Prostate gland (tissue), 2 donors: ENCODE measurements at regions not wholly inside any gene's neighbourhood (a gene's known extent, or its start where the extent isn't known, plus 50 kb on each side); places are given as distances from the start of the nearest gene placed in this dataset.

Experiments used
- DNase-seq: peaks from one replicate; pipeline ENCODE4 v3.0.0-alpha.2; 2019; ENCODE audit warnings: low spot score
- H3K27ac ChIP-seq, 2 donors: fragments of 200-600 bp; sonication (generic); 2 replicates each; pipeline ENCODE4 v1.5.1; 2017 to 2019
- H3K27me3 ChIP-seq: fragments of 200-600 bp; sonication (generic); replicated peaks from 2 replicates; pipeline ENCODE4 v1.5.1; 2019; ENCODE audit not compliant: insufficient read depth
- H3K36me3 ChIP-seq, 2 donors: fragments of 200-600 bp; sonication (generic); 1 replicate in 1 of 2; 2 replicates in 1 of 2; pipeline versions ENCODE4 v1.5.1 to v1.8.1; 2017 to 2019
- H3K4me1 ChIP-seq: fragments of 200-600 bp; sonication (generic); replicated peaks from 2 replicates; pipeline ENCODE4 v1.5.1; 2019
- H3K4me3 ChIP-seq, 2 donors: fragments of 200-600 bp; sonication (generic); 2 replicates each; pipeline ENCODE4 v1.5.1; 2017 to 2019
- H3K9me3 ChIP-seq: fragments of 200-600 bp; sonication (generic); 2 replicates; pipeline ENCODE4 v1.5.1; 2017
- CTCF ChIP-seq, 4 experiments: fragments of 200-600 bp in 2 of 4; fragments of 450-650 bp in 2 of 4; sonication (generic) in 2 of 4; IDR thresholded peaks; 1 replicate in 3 of 4; 2 replicates in 1 of 4; pipeline ENCODE4 v1.5.1; 2016 to 2019; ENCODE audit warnings: antibody characterized with exemption in 4 of 4, mild to moderate bottlenecking in 2 of 4, moderate library complexity in 2 of 4
- POLR2A ChIP-seq: fragments of 450-650 bp; IDR thresholded peaks from one replicate; pipeline ENCODE4 v1.6.1; 2016; ENCODE audit warnings: antibody characterized with exemption, mild to moderate bottlenecking
- POLR2AphosphoS5 ChIP-seq: sonication (generic); formaldehyde crosslinking; IDR thresholded peaks from one replicate; pipeline ENCODE4 v1.6.1; 2017; ENCODE audit warnings: antibody characterized with exemption
- WGBS: methylation state at CpG from one replicate; pipeline ENCODE4 v1.1.5; 2018; 5-methylcytosine and 5-hydroxymethylcytosine counted together
- intact Hi-C: fragments of 100-400 bp; cut with DNase I; formaldehyde crosslinking; loops from one replicate; pipeline ENCODE4 v1.14.2; 2022

- Histone ChIP-seq H3K9me3 (no peaks in the 10 kb centered on the region), H3K4me1 (no peaks in the 10 kb centered on the region), H3K27me3 (no peaks in the 10 kb centered on the region), H3K27ac (no peak overlapping the region), H3K36me3 (no peaks in the 10 kb centered on the region), H3K4me3 (no peak overlapping the region)
- TF ChIP-seq POLR2A (no peak), CTCF (IDR thresholded peaks at IDR 0.05) (no peak), POLR2AphosphoS5 (no peak)
- intact Hi-C loops = no loop called here
- no peak for DNase-seq
- WGBS = 73% methylated on average over 5 of the region's 5 CpGs
These were observed 247.9 kb upstream of the GALNTL6 start for GRCh38 chr4:171565130-171565788.

- no peaks in the 10 kb centered on the region for H3K36me3 ChIP-seq
- no peak for TF ChIP-seq CTCF (IDR thresholded peaks at IDR 0.05)
- no peak for TF ChIP-seq POLR2A
- TF ChIP-seq POLR2AphosphoS5 = no peak
- no peak overlapping the region for H3K4me3 ChIP-seq
- 94% methylated on average over 1 of the region's 1 CpG for WGBS
- no peaks in the 10 kb centered on the region for H3K27me3 ChIP-seq
- DNase-seq = no peak
- H3K4me1 ChIP-seq = no peaks in the 10 kb centered on the region
- no peaks in the 10 kb centered on the region for H3K9me3 ChIP-seq
- no peak overlapping the region for H3K27ac ChIP-seq
- intact Hi-C loops = no loop called here
These were observed 251.8 kb upstream of the GALNTL6 start for GRCh38 chr4:171561419-171561818.

GRCh38 chr4:171553961-171554360, 259.2 kb upstream of the GALNTL6 start:
- TF ChIP-seq CTCF (IDR thresholded peaks at IDR 0.05) (no peak), POLR2A (no peak), POLR2AphosphoS5 (no peak)
- H3K9me3 ChIP-seq = no peaks in the 10 kb centered on the region
- DNase-seq = no peak
- no peaks in the 10 kb centered on the region for H3K36me3 ChIP-seq
- intact Hi-C loops = no loop called here
- no peak overlapping the region for H3K4me3 ChIP-seq
- WGBS = 86% methylated on average over 5 of the region's 5 CpGs
- no peaks in the 10 kb centered on the region for H3K27me3 ChIP-seq
- H3K4me1 ChIP-seq = no peaks in the 10 kb centered on the region
- no peak overlapping the region for H3K27ac ChIP-seq

- intact Hi-C loops = no loop called here
- TF ChIP-seq POLR2A (no peak), CTCF (IDR thresholded peaks at IDR 0.05) (no peak), POLR2AphosphoS5 (no peak)
- no peaks in the 10 kb centered on the region for H3K36me3 ChIP-seq
- no peaks in the 10 kb centered on the region for H3K4me1 ChIP-seq
- no peaks in the 10 kb centered on the region for H3K27me3 ChIP-seq
- H3K4me3 ChIP-seq = no peak overlapping the region
- no peak overlapping the region for H3K27ac ChIP-seq
- H3K9me3 ChIP-seq = no peaks in the 10 kb centered on the region
- 80% methylated on average over 2 of the region's 2 CpGs for WGBS
- DNase-seq = no peak
These were observed 270.6 kb upstream of the GALNTL6 start for GRCh38 chr4:171542640-171543039.

- Histone ChIP-seq H3K9me3 (no peaks in the 10 kb centered on the region), H3K27ac (no peak overlapping the region), H3K4me1 (no peaks in the 10 kb centered on the region), H3K36me3 (no peaks in the 10 kb centered on the region), H3K27me3 (no peaks in the 10 kb centered on the region), H3K4me3 (no peak overlapping the region)
- TF ChIP-seq POLR2AphosphoS5 = no peak
- TF ChIP-seq POLR2A = no peak
- TF ChIP-seq CTCF (IDR thresholded peaks at IDR 0.05) = no peak
- WGBS = 63% methylated on average over 1 of the region's 1 CpG
- intact Hi-C loops = no loop called here
- DNase-seq = no peak
These were observed 274.6 kb upstream of the GALNTL6 start for GRCh38 chr4:171538601-171539100.
